ENCODE measurements at regions not wholly inside any gene's neighbourhood (a gene's known extent, or its start where the extent isn't known, plus 50 kb on each side); places are given as distances from the start of the nearest gene placed in this dataset.

DNA sequence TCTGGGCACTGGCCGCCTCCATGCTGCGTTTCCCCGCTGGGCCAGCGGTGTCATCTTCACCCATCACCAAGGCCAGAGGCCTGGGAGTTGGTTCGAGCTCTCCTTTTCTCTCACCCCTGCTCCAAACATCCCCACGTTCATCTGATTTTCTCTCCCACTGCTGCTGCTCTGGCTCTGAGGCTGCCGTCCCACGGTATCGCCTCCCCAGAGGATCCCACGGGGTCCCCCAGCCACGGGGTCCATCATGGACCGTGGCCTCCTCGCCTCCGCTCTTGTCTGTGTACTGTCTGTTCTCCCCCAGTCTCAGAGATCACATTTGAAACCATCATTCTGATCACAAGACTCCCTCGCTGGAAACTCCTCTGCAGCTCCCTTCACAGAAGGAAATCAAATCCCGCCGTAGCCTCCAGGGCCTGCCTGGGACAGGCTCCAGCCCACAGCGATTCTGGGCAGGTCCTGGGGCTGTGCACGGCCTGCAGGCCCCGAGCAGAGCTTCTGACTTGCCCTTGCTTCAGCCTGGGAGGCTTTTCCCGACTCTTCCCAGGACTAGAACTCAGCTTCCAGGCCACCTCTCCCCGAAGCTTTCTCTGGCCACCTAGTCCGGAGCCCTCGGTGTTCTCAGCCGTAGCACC, 64.2 kb downstream of the SOX1 start:
- TF ChIP-seq, protein P1, sequence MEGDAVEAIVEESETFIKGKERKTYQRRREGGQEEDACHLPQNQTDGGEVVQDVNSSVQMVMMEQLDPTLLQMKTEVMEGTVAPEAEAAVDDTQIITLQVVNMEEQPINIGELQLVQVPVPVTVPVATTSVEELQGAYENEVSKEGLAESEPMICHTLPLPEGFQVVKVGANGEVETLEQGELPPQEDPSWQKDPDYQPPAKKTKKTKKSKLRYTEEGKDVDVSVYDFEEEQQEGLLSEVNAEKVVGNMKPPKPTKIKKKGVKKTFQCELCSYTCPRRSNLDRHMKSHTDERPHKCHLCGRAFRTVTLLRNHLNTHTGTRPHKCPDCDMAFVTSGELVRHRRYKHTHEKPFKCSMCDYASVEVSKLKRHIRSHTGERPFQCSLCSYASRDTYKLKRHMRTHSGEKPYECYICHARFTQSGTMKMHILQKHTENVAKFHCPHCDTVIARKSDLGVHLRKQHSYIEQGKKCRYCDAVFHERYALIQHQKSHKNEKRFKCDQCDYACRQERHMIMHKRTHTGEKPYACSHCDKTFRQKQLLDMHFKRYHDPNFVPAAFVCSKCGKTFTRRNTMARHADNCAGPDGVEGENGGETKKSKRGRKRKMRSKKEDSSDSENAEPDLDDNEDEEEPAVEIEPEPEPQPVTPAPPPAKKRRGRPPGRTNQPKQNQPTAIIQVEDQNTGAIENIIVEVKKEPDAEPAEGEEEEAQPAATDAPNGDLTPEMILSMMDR (IDR thresholded peaks at IDR 0.05), result no peak
- TF ChIP-seq POLR2A (IDR thresholded peaks at IDR 0.05) (no peak), EP300 (IDR thresholded peaks at IDR 0.05) (no peak)
